ENCODE measurements at regions not wholly inside any gene's neighbourhood (a gene's known extent, or its start where the extent isn't known, plus 50 kb on each side); places are given as distances from the start of the nearest gene placed in this dataset.

DNA sequence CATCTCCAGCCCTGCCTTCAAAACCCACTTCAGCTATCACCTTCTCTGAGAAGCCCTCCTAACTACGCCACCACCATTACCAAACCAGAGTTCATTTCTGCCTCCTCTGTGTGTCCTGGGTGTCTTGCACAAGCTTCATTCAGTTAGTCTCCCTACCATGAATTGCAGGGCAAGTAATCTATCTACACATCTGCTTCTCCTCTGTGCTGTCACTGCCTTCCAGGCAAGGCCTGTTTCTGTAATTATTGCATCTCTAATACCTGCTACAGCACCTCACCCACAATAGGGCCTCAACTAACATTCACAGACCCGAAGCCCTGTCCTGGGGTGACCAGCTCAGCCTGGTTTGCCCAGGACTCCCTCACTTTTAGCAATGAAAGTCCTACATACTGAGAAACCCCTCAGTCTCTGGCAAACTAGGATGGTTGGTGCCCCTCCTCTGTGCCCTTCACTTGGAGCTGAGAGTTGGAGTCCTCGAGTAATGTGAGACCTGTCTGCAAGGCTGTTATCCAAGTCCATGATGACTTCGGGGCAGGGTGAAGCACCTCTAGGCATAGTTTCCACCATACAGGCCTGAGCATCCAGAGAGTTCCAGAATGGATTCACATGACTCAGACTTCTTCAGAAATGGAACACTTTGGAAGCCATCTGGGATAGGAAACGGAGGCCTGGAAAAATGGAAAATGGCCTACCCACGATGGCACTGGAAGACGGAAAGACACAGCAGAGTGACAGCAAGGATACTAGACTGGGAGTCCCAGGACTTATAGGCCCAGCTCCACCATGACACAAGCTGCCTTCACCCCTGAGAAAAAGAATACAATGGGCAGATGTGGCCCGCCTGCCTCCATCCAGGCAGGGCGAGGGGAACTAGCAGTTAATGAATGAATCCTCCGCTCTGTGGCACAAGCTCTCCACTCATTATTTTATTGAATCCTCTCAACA lies 269.3 kb downstream of the BUD13 start:
- no peak overlapping the region for H3K27ac ChIP-seq (ENCODE audit: low read length)
- intact Hi-C loops (cut with micrococcal nuclease; ENCODE audit: unreplicated experiment) (no loop called here), in situ Hi-C loops (cut with HindIII; ENCODE audit: low pct_unique_long_range_greater_than_20kb, low sequenced_read_pairs) (no loop called here)
- ATAC-seq (no peak), DNase-seq (ENCODE audit: low read depth, low spot score) (no peak)
- H3K4me1 ChIP-seq (ENCODE audit: control insufficient read depth, insufficient read depth, low read length), result no peaks in the 10 kb centered on the region
- ChIA-PET CTCF (interaction anchor here (0.9 kb wide), 1 partner anchor 10 kb away, joined by 3 read pairs; no protein-coding TSS in a partner anchor), POLR2A (interaction anchor here (0.6 kb wide), 1 partner anchor 808 kb away, joined by 12 read pairs; no protein-coding TSS in a partner anchor)
- no peaks in the 10 kb centered on the region for H3K36me3 ChIP-seq (ENCODE audit: control insufficient read depth, insufficient read depth, low read length)
- no peak overlapping the region for H3K4me3 ChIP-seq (ENCODE audit: low read depth in 2 of 2, low read length in 2 of 2)
- peaks cover 20% of the 10 kb centered on the region; the same call in 1 of the 2 replicates for H3K27me3 ChIP-seq (ENCODE audit: control insufficient read depth, insufficient read depth, low read length)
- no TSS peak for BruUV-seq (replicated peaks)
- no peaks in the 10 kb centered on the region for H3K9me3 ChIP-seq (ENCODE audit: control insufficient read depth, insufficient read depth, low read depth, low read length)
- TF ChIP-seq SIN3A (IDR thresholded peaks at IDR 0.05; ENCODE audit: borderline replicate concordance, insufficient read depth, low read depth, low read length) (no peak), TCF7L2 (IDR thresholded peaks at IDR 0.05; ENCODE audit: low read depth, low read length) (no peak), POLR2AphosphoS5 (IDR thresholded peaks at IDR 0.05; ENCODE audit: low read depth, low read length) (no peak), CTCF (IDR thresholded peaks at IDR 0.05) (no peak)
- TF ChIP-seq, protein P1, sequence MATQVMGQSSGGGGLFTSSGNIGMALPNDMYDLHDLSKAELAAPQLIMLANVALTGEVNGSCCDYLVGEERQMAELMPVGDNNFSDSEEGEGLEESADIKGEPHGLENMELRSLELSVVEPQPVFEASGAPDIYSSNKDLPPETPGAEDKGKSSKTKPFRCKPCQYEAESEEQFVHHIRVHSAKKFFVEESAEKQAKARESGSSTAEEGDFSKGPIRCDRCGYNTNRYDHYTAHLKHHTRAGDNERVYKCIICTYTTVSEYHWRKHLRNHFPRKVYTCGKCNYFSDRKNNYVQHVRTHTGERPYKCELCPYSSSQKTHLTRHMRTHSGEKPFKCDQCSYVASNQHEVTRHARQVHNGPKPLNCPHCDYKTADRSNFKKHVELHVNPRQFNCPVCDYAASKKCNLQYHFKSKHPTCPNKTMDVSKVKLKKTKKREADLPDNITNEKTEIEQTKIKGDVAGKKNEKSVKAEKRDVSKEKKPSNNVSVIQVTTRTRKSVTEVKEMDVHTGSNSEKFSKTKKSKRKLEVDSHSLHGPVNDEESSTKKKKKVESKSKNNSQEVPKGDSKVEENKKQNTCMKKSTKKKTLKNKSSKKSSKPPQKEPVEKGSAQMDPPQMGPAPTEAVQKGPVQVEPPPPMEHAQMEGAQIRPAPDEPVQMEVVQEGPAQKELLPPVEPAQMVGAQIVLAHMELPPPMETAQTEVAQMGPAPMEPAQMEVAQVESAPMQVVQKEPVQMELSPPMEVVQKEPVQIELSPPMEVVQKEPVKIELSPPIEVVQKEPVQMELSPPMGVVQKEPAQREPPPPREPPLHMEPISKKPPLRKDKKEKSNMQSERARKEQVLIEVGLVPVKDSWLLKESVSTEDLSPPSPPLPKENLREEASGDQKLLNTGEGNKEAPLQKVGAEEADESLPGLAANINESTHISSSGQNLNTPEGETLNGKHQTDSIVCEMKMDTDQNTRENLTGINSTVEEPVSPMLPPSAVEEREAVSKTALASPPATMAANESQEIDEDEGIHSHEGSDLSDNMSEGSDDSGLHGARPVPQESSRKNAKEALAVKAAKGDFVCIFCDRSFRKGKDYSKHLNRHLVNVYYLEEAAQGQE (IDR thresholded peaks at IDR 0.05; ENCODE audit: insufficient read depth in 1 of 2, low read depth in 2 of 2, low read length in 1 of 2), result no peak

- intact Hi-C loops (cut with micrococcal nuclease; ENCODE audit: unreplicated experiment) (no loop called here), in situ Hi-C loops (cut with HindIII; ENCODE audit: low pct_unique_long_range_greater_than_20kb, low sequenced_read_pairs) (no loop called here)
- peaks cover 18% of the 10 kb centered on the region; the same call in 1 of the 2 replicates for H3K27me3 ChIP-seq (ENCODE audit: control insufficient read depth, insufficient read depth, low read length)
- H3K4me3 ChIP-seq (ENCODE audit: low read depth in 2 of 2, low read length in 2 of 2), result no peak overlapping the region
- H3K27ac ChIP-seq (ENCODE audit: low read length), result no peak overlapping the region
- H3K36me3 ChIP-seq (ENCODE audit: control insufficient read depth, insufficient read depth, low read length), result no peaks in the 10 kb centered on the region
- H3K4me1 ChIP-seq (ENCODE audit: control insufficient read depth, insufficient read depth, low read length), result no peaks in the 10 kb centered on the region
- DNase-seq (ENCODE audit: low read depth, low spot score) (no peak), ATAC-seq (no peak)
- no peaks in the 10 kb centered on the region for H3K9me3 ChIP-seq (ENCODE audit: control insufficient read depth, insufficient read depth, low read depth, low read length)
- BruUV-seq (replicated peaks), result no TSS peak
- ChIA-PET POLR2A (interaction anchor here (0.6 kb wide), 1 partner anchor 808 kb away, joined by 12 read pairs; no protein-coding TSS in a partner anchor), CTCF (no interaction called here)
- no peak for TF ChIP-seq POLR2AphosphoS5 (IDR thresholded peaks at IDR 0.05; ENCODE audit: low read depth, low read length)
- TF ChIP-seq TCF7L2 (IDR thresholded peaks at IDR 0.05; ENCODE audit: low read depth, low read length), result no peak
- TF ChIP-seq SIN3A (IDR thresholded peaks at IDR 0.05; ENCODE audit: borderline replicate concordance, insufficient read depth, low read depth, low read length), result no peak
- no peak for TF ChIP-seq CTCF (IDR thresholded peaks at IDR 0.05)
- TF ChIP-seq, protein P1 (IDR thresholded peaks at IDR 0.05; ENCODE audit: insufficient read depth in 1 of 2, low read depth in 2 of 2, low read length in 1 of 2), result no peak
Measured at GRCh38 chr11:116502641-116503061, 270.1 kb downstream of the BUD13 start.
